GM12892 (cell line): ENCODE measurements at regions not wholly inside any gene's neighbourhood (a gene's known extent, or its start where the extent isn't known, plus 50 kb on each side); places are given as distances from the start of the nearest gene placed in this dataset.

Experiments used
- POLR2A ChIP-seq: IDR thresholded peaks from 2 replicates; pipeline ENCODE4 v1.6.1; 2011; ENCODE audit warnings: low read depth, low read length, control low read depth
- POLR2AphosphoS5 ChIP-seq: IDR thresholded peaks from 2 replicates; pipeline ENCODE4 v1.6.1; 2011; ENCODE audit warnings: low read depth, low read length, control low read depth
- TAF1 ChIP-seq: IDR thresholded peaks from 2 replicates; pipeline ENCODE4 v1.6.1; 2011; ENCODE audit warnings: low read depth, mild to moderate bottlenecking, control low read depth, low read length, borderline replicate concordance

DNA sequence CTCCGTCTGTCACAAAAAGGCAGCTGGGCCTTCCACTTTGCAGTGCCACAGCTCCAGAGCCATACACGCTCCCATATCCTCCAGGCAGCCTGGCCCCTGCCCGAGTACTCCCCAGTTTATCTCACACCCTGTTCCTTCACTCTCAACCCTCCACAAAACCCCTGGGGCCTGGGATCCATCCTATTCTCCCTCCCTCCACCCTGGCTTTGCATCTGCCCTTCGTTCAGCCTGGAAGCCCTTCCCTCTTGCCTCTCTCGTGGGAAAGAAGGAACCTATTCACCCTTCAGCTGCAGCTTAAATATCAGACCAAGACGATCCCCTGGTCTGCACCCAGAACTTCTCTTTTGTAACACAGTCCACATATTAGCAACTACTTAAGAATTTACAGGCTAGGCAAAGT lies 56.7 kb downstream of the CAMK2N1 start:
- TF ChIP-seq POLR2A (no peak), POLR2AphosphoS5 (no peak), TAF1 (no peak)
